SK-N-SH (cell line): ENCODE measurements at regions not wholly inside any gene's neighbourhood (a gene's known extent, or its start where the extent isn't known, plus 50 kb on each side); places are given as distances from the start of the nearest gene placed in this dataset.

Experiments used
- CTCF ChIP-seq: fragments of 200-600 bp; sonication (generic); IDR thresholded peaks from 2 replicates; pipeline ENCODE4 v1.6.1; 2017; ENCODE audit warnings: antibody characterized with exemption, mild to moderate bottlenecking, moderate library complexity
- ELF1 ChIP-seq: IDR thresholded peaks from 2 replicates; pipeline ENCODE4 v1.4.0; 2012
- EP300 ChIP-seq, 2 experiments: IDR thresholded peaks; 2 replicates each; pipeline versions ENCODE4 v1.4.0 to v1.6.1; 2012; ENCODE audit warnings: borderline replicate concordance in 1 of 2, low read depth in 1 of 2, low read length in 1 of 2
- EZH2phosphoT487 ChIP-seq: fragments of 200-600 bp; sonication (generic); IDR thresholded peaks from 2 replicates; pipeline ENCODE4 v1.6.1; 2017; ENCODE audit warnings: low read depth, mixed run types, mild to moderate bottlenecking, antibody characterized with exemption, moderate library complexity, borderline replicate concordance
- FOXM1 ChIP-seq: IDR thresholded peaks from 2 replicates; pipeline ENCODE4 v1.4.0; 2012; ENCODE audit warnings: low read depth, mild to moderate bottlenecking
- JUND ChIP-seq: IDR thresholded peaks from 2 replicates; pipeline ENCODE4 v1.4.0; 2012
- MEF2A ChIP-seq: IDR thresholded peaks from 2 replicates; pipeline ENCODE4 v1.4.0; 2012; ENCODE audit warnings: low read depth, borderline replicate concordance
- POLR2AphosphoS5 ChIP-seq: IDR thresholded peaks from 2 replicates; pipeline ENCODE4 v1.6.1; 2012; ENCODE audit warnings: low read depth, low read length
- RAD21 ChIP-seq: IDR thresholded peaks from 2 replicates; pipeline ENCODE4 v1.6.1; 2012; ENCODE audit warnings: mild to moderate bottlenecking, low read length
- TEAD4 ChIP-seq: IDR thresholded peaks from 2 replicates; pipeline ENCODE4 v1.4.0; 2012; ENCODE audit warnings: mild to moderate bottlenecking, borderline replicate concordance; ENCODE audit not compliant: insufficient read depth
- USF2 ChIP-seq: fragments of 150-350 bp; IDR thresholded peaks from 2 replicates; pipeline ENCODE4 v1.6.1; 2017; ENCODE audit warnings: antibody characterized with exemption, low read length, low read depth, borderline replicate concordance
- YY1 ChIP-seq: IDR thresholded peaks from 2 replicates; pipeline ENCODE4 v1.4.0; 2012; ENCODE audit warnings: low read depth, mild to moderate bottlenecking
- TF ChIP-seq, protein P1 (sequence below): IDR thresholded peaks from 2 replicates; pipeline ENCODE4 v1.6.1; 2012; ENCODE audit warnings: mild to moderate bottlenecking, low read depth, low read length, moderate library complexity

GRCh38 chr3:24828011-24828410 is 333.4 kb upstream of the THRB start:
- no peak for TF ChIP-seq EP300 (IDR thresholded peaks at IDR 0.05; ENCODE audit: borderline replicate concordance in 1 of 2, low read depth in 1 of 2, low read length in 1 of 2)
- no peak for TF ChIP-seq POLR2AphosphoS5
- TF ChIP-seq CTCF = no peak
- TF ChIP-seq TEAD4 = no peak
- no peak for TF ChIP-seq EZH2phosphoT487
- TF ChIP-seq ELF1 = no peak
- no peak for TF ChIP-seq MEF2A
- TF ChIP-seq USF2 = no peak
- no peak for TF ChIP-seq RAD21
- no peak for TF ChIP-seq FOXM1
- TF ChIP-seq, protein P1, sequence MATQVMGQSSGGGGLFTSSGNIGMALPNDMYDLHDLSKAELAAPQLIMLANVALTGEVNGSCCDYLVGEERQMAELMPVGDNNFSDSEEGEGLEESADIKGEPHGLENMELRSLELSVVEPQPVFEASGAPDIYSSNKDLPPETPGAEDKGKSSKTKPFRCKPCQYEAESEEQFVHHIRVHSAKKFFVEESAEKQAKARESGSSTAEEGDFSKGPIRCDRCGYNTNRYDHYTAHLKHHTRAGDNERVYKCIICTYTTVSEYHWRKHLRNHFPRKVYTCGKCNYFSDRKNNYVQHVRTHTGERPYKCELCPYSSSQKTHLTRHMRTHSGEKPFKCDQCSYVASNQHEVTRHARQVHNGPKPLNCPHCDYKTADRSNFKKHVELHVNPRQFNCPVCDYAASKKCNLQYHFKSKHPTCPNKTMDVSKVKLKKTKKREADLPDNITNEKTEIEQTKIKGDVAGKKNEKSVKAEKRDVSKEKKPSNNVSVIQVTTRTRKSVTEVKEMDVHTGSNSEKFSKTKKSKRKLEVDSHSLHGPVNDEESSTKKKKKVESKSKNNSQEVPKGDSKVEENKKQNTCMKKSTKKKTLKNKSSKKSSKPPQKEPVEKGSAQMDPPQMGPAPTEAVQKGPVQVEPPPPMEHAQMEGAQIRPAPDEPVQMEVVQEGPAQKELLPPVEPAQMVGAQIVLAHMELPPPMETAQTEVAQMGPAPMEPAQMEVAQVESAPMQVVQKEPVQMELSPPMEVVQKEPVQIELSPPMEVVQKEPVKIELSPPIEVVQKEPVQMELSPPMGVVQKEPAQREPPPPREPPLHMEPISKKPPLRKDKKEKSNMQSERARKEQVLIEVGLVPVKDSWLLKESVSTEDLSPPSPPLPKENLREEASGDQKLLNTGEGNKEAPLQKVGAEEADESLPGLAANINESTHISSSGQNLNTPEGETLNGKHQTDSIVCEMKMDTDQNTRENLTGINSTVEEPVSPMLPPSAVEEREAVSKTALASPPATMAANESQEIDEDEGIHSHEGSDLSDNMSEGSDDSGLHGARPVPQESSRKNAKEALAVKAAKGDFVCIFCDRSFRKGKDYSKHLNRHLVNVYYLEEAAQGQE = no peak
- no peak for TF ChIP-seq JUND
- no peak for TF ChIP-seq YY1
